Endothelial cell of umbilical vein (primary cell): ENCODE measurements at regions not wholly inside any gene's neighbourhood (a gene's known extent, or its start where the extent isn't known, plus 50 kb on each side); places are given as distances from the start of the nearest gene placed in this dataset.
"Not testable (repeated sequence)": the region's sequence is repeated elsewhere in the genome, so short reads cannot be mapped to it uniquely, and the experiment has no call there.

Source experiments
- BruUV-seq: library from RNA; stranded (reverse); fragments of 400-500 nt; replicated peaks from 2 replicates; lab custom pipeline; 2021; lab: Mats Ljungman, UMichigan
- CTCF ChIA-PET: fragments of 300-600, 350-600 bp; sonication (Branson Sonifier 250); formaldehyde crosslinking; loops from one replicate; lab custom pipeline; 2021; ENCODE audit warnings: antibody characterized with exemption, inconsistent platforms; lab: Charles Lee
- POLR2A ChIA-PET: fragments of 300-600, 350-600 bp; sonication (Branson Sonifier 250); formaldehyde crosslinking; loops from one replicate; lab custom pipeline; 2021; ENCODE audit warnings: antibody characterized with exemption, inconsistent platforms; lab: Charles Lee
- DNase-seq: peaks from one replicate; pipeline ENCODE4 v3.0.0-alpha.2; 2011; ENCODE audit warnings: low read depth, low spot score
- FAIRE-seq: peaks from 2 replicates; lab custom pipeline; 2011; peaks lifted over from hg19 to GRCh38; lab: Jason Lieb, UNC
- H2AFZ ChIP-seq: 2 replicates; pipeline ENCODE4 v1.6.0; 2012; ENCODE audit warnings: low read depth, low read length, control low read depth, inconsistent platforms
- H3K27ac ChIP-seq: 2 replicates; pipeline ENCODE4 v1.5.1; 2011; ENCODE audit warnings: low read depth, mild to moderate bottlenecking, control low read depth, low read length, moderate library complexity; ENCODE audit not compliant: insufficient read depth
- H3K27me3 ChIP-seq, 2 experiments: 2 replicates each; pipeline versions ENCODE4 v1.6.0 to v1.6.1; 2011; ENCODE audit warnings: low read length in 2 of 2, mixed read lengths in 1 of 2; ENCODE audit not compliant: control insufficient read depth in 2 of 2, insufficient read depth in 2 of 2
- H3K36me3 ChIP-seq, 2 experiments: 2 replicates in 1 of 2; 3 replicates in 1 of 2; pipeline ENCODE4 v1.5.1; 2011; ENCODE audit warnings: low read length in 2 of 2, mild to moderate bottlenecking in 1 of 2, moderate library complexity in 1 of 2; ENCODE audit not compliant: control insufficient read depth in 2 of 2, insufficient read depth in 2 of 2; ENCODE audit errors: extremely low read depth in 1 of 2
- H3K4me1 ChIP-seq: 3 replicates; pipeline ENCODE4 v1.5.1; 2011; ENCODE audit warnings: mild to moderate bottlenecking, low read length; ENCODE audit not compliant: control insufficient read depth, insufficient read depth; ENCODE audit errors: extremely low read depth
- H3K4me2 ChIP-seq: 2 replicates; pipeline ENCODE4 v1.6.1; 2011; ENCODE audit warnings: low read length, control low read depth, mixed read lengths; ENCODE audit not compliant: insufficient read depth
- H3K4me3 ChIP-seq, 3 experiments: fragments of 200-600 bp in 1 of 3; sonication (generic), shearing (Covaris generic) in 1 of 3; replicated peaks in 1 of 3; 2 replicates each; pipeline ENCODE4 v1.5.1; 2011 to 2016; ENCODE audit warnings: control low read depth in 3 of 3, low read length in 3 of 3, mild to moderate bottlenecking in 2 of 3, inconsistent platforms in 1 of 3, low read depth in 1 of 3, moderate library complexity in 1 of 3; ENCODE audit not compliant: insufficient read depth in 1 of 3
- H3K79me2 ChIP-seq: 2 replicates; pipeline ENCODE4 v1.6.0; 2012; ENCODE audit warnings: low read length, inconsistent platforms; ENCODE audit not compliant: control insufficient read depth, insufficient read depth
- H3K9ac ChIP-seq: replicated peaks from 2 replicates; pipeline ENCODE3; 2011; ENCODE audit warnings: low read length, control low read depth; ENCODE audit not compliant: insufficient read depth; ENCODE audit errors: extremely low read depth
- H3K9me1 ChIP-seq: replicated peaks from 3 replicates; pipeline ENCODE4 v1.6.0; 2011; ENCODE audit warnings: mild to moderate bottlenecking, low read length; ENCODE audit not compliant: control insufficient read depth, insufficient read depth; ENCODE audit errors: extremely low read depth
- H3K9me3 ChIP-seq: replicated peaks from 2 replicates; pipeline ENCODE4 v1.5.1; 2012; ENCODE audit warnings: low read length, inconsistent platforms; ENCODE audit not compliant: control insufficient read depth, insufficient read depth
- H4K20me1 ChIP-seq: replicated peaks from 2 replicates; pipeline ENCODE3; 2011; ENCODE audit warnings: mild to moderate bottlenecking, low read length; ENCODE audit not compliant: control insufficient read depth, insufficient read depth; ENCODE audit errors: extremely low read depth
- CTCF ChIP-seq, 2 donors: IDR thresholded peaks; 1 replicate in 1 of 2; 2 replicates in 1 of 2; pipeline ENCODE4 v1.5.1; 2011; ENCODE audit warnings: low read length in 2 of 2, mild to moderate bottlenecking in 2 of 2, moderate library complexity in 2 of 2, control low read depth in 1 of 2, inconsistent platforms in 1 of 2, low read depth in 1 of 2; ENCODE audit not compliant: insufficient read depth in 1 of 2; ENCODE audit errors: extremely low read depth in 1 of 2
- EZH2 ChIP-seq: IDR thresholded peaks from 2 replicates; pipeline ENCODE4 v1.6.1; 2012; ENCODE audit warnings: borderline replicate concordance, low read depth, mild to moderate bottlenecking, moderate library complexity, low read length, inconsistent platforms; ENCODE audit not compliant: severe bottlenecking
- FOS ChIP-seq: IDR thresholded peaks from 2 replicates; pipeline ENCODE4 v1.6.1; 2011; ENCODE audit warnings: mild to moderate bottlenecking, low read length, moderate library complexity, borderline replicate concordance; ENCODE audit not compliant: insufficient read depth
- GATA2 ChIP-seq: IDR thresholded peaks from 2 replicates; pipeline ENCODE4 v1.7.0; 2011; ENCODE audit warnings: low read depth, mild to moderate bottlenecking, moderate library complexity, mixed read lengths, low read length; ENCODE audit not compliant: insufficient read length, insufficient read depth
- JUN ChIP-seq: IDR thresholded peaks from 2 replicates; pipeline ENCODE4 v1.6.1; 2011; ENCODE audit warnings: borderline replicate concordance, low read depth; ENCODE audit not compliant: insufficient read length, insufficient read depth
- MAX ChIP-seq: IDR thresholded peaks from 2 replicates; pipeline ENCODE4 v1.6.1; 2011; ENCODE audit not compliant: insufficient read depth, insufficient read length
- MYC ChIP-seq: IDR thresholded peaks from one replicate; pipeline ENCODE4 v1.6.1; 2011; ENCODE audit warnings: mild to moderate bottlenecking, low read depth, low read length
- POLR2A ChIP-seq: IDR thresholded peaks from 2 replicates; pipeline ENCODE4 v1.6.1; 2012; ENCODE audit warnings: low read depth, mild to moderate bottlenecking, control low read depth, low read length
- POLR2AphosphoS5 ChIP-seq: IDR thresholded peaks from 2 replicates; pipeline ENCODE4 v1.6.1; 2012; ENCODE audit warnings: low read depth, mild to moderate bottlenecking, control low read depth, low read length, moderate library complexity; ENCODE audit not compliant: insufficient read depth
- dilution Hi-C: fragments of 300-500 bp; cut with MboI; formaldehyde crosslinking; loops from one replicate; pipeline ENCODE4 v1.15.0; 2019; ENCODE audit warnings: low sequenced_read_pairs; ENCODE audit not compliant: extremely low pct_ligation_motif_present
- intact Hi-C: fragments of 100-400 bp; cut with micrococcal nuclease; formaldehyde crosslinking; loops from one replicate; pipeline ENCODE4 v1.10.0; 2022

GRCh38 chr6:142648526-142648925, 296.4 kb downstream of the HIVEP2 start:
- FAIRE-seq (no peak), DNase-seq (no peak)
- ChIA-PET POLR2A (no interaction called here), CTCF (interaction anchor here (0.5 kb wide), 1 partner anchor 755 kb away, joined by 3 read pairs; no protein-coding TSS in a partner anchor)
- Histone ChIP-seq H4K20me1 (no peaks in the 10 kb centered on the region), H3K4me2 (no peak overlapping the region), H3K79me2 (no peaks in the 10 kb centered on the region), H3K4me3 (no peak overlapping the region), H3K9me3 (no peaks in the 10 kb centered on the region), H3K9me1 (no peaks in the 10 kb centered on the region), H3K27me3 (peaks cover 15 to 17% of the 10 kb centered on the region in 2 experiments), H3K4me1 (no peaks in the 10 kb centered on the region), H3K9ac (no peak overlapping the region), H3K27ac (no peak overlapping the region), H3K36me3 (no peaks in the 10 kb centered on the region), H2AFZ (no peak overlapping the region)
- dilution Hi-C loops, result no loop called here
- intact Hi-C loops, result no loop called here
- TF ChIP-seq JUN (no peak), CTCF (IDR thresholded peaks at IDR 0.05; ENCODE audit: extremely low read depth in 1 of 2, insufficient read depth in 1 of 2, low read depth in 1 of 2, low read length in 2 of 2) (no peak), FOS (no peak), MYC (no peak), POLR2A (no peak), POLR2AphosphoS5 (no peak), MAX (no peak), EZH2 (no peak), GATA2 (no peak)
- BruUV-seq, result no TSS peak

- H3K27ac ChIP-seq, CTCF ChIA-PET, H3K4me3 ChIP-seq, H3K9ac ChIP-seq, intact Hi-C loops, H3K4me1 ChIP-seq, H3K9me1 ChIP-seq, DNase-seq, POLR2A ChIA-PET, H3K9me3 ChIP-seq, H3K4me2 ChIP-seq, BruUV-seq, FAIRE-seq, H3K36me3 ChIP-seq, H4K20me1 ChIP-seq, dilution Hi-C loops, H2AFZ ChIP-seq, H3K79me2 ChIP-seq: not testable (repeated sequence)
- peaks cover 13 to 21% of the 10 kb centered on the region in 2 experiments for H3K27me3 ChIP-seq
Measured at GRCh38 chr6:142649438-142650234, 295.3 kb downstream of the HIVEP2 start.
